GM18873 (cell line): ENCODE measurements at regions not wholly inside any gene's neighbourhood (a gene's known extent, or its start where the extent isn't known, plus 50 kb on each side); places are given as distances from the start of the nearest gene placed in this dataset.
"Not testable (repeated sequence)": the region's sequence is repeated elsewhere in the genome, so short reads cannot be mapped to it uniquely, and the experiment has no call there.

Source experiments
- ATAC-seq: cut with Tn5 transposase; IDR thresholded peaks from one replicate; pipeline ENCODE4 v1.9.1; 2021; ENCODE audit warnings: mild to moderate bottlenecking, moderate library complexity, moderate number of reproducible peaks; ENCODE audit not compliant: unreplicated experiment, low FRiP score

DNA sequence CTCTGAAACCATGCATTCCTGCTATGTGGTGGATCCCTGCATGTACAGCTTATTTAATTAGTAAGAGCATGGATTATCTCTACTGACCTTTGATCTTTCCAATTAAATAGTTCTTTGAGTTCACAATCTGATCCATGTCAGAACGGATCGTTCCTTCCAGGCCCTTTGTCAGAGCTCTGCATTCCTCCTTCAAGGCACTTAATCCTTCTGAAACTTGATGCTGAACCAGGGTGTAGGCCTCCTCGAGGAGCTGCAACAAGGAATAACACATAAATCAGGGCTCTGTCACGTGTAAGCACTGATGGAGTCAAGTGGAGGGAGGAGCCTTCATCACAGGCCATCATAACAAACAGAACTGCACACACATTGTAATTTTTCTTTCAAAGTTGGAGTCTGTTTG is 68.4 kb upstream of the EDEM3 start:
- no peak for ATAC-seq

DNA sequence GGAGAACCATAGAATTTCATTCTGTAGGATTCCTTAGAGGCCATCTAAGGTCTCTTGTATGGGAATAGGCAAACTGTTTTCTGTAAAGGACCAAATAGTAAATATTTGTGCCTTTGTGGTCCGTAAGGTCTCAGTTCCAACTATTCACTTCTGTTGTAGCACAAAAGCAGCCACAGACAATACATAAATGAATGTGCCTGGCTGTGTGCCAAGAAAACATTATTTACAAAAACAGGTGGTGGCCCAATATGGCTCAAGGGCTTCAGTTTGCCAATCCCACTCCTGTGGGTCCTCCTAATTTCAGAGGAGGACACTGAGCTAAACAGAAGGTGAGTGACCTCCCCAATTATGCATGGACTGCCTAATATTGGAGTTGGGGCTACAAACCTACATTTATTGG is 67.6 kb upstream of the EDEM3 start:
- no peak for ATAC-seq

DNA sequence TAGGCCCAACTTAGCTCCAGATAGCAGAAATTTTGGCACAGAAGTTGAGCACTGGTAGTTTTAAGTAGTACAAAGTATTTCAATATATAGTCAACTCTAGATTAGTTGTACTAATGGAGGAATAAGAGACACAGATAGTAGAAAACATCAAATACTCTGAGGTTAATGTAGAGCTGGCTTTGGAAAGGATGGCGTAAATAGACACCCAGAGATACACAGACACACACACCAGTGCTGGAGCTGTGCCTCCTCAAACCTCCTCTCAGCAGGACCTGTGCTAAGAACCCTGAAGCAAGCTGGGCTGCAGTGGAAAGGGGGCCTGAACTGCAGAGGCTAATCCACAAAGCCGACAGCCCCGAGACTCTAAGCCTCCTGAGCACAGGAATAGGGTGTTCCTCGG is 67.0 kb upstream of the EDEM3 start:
- ATAC-seq: no peak

DNA sequence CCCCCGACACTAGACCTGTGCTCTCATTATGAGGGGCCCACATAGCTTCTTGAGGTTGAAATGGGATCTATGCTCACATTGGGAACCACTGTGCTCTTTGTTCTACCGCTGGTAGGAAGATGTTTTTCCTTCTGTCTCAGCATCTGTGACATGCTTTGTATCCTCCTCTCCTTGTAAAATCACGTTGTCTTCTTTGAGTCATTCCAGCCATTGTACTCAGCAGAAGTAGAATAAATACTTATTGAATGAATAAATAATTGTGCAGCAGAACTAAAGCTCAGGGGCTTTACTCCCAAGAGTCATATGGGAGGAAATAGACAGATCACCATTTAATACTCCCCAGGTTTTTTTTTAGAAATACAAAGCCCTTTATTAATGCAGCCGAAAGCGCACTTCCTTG is 66.3 kb upstream of the EDEM3 start:
- no peak for ATAC-seq

DNA sequence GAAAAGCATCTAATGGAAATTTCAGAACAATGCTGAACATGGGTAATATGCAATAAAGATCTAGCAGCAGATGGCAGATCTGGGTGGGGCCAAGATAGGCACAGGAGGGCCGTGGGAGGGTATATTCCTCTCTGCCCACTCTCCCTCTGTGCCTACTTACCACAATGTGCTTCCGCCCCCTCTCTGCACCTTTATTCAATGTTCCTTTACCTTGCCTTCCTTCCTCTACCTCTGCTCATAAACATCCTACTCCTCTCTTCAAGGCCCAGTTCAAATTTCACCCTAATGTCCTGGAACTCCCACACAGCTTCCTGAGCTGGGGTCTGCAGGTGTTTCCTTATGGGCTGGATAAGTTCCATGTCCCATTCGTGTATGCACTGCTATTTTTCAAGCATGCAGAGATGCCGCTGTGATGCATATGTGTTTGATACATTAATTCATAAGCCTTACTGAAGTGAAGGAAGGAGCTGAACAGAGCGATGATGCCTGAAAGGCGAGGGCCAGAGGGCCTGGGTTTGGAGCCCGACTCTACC is 65.6 kb upstream of the EDEM3 start:
- no peak for ATAC-seq

DNA sequence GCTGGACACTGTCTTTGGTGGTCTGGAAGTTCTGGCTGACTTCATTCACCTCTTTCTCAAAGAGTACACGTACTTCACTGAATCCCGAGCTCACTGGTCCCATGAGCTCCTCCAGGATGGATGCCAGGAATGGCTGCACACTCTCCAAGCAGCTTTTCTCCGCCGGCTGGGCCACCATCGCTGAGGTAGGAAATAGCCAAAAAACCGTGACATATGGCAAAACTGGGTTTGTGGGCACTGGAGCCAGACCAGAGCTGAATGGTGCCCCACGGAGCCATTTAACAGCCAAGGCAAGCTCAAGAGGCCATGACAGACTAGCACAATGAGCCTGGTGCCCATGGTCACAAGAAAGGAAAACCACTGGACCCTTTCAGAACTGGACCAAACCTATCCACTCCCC is 64.0 kb upstream of the EDEM3 start:
- no peak for ATAC-seq

DNA sequence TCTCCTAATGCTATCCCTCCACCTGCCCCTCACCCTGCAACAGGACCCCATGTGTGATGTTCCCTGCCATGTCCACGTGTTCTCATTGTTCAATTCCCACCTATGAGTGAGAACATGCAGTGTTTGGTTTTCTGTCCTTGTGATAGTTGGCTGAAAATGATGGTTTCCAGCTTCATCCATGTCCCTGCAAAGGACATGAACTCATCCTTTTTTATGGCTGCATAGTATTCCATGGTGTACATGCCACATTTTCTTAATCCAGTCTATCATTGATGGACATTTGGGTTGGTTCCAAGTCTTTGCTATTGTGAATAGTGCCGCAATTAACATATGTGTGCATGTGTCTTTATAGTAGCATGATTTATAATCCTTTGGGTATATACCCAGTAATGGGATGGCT is 62.3 kb upstream of the EDEM3 start:
- not testable (repeated sequence) for ATAC-seq

DNA sequence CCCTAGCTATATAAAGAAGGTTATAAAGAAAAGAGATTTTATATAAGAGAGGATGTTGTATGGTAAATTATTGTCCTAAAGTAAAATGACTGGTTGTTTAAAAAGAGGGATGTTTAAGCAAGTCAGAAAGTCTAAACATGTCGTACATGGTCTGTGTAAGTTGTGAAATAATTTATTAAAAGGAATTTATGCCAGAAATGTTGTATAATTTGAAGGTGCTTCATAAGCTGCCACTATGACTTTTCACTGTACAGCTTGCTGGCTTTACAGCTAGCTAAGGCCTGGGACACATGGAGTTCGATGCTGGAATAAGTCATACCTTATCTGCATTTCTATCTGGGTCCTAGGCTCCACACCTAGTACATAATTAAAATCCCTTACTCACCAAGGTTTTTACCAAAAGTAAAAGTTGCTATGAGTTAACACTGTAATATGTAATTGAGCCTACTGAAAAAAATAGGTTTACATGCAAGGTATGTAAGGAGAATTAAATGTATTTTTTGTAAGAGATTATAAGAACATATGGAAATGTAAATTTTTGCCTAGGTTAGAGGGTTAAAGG is 59.0 kb upstream of the EDEM3 start:
- ATAC-seq: no peak

DNA sequence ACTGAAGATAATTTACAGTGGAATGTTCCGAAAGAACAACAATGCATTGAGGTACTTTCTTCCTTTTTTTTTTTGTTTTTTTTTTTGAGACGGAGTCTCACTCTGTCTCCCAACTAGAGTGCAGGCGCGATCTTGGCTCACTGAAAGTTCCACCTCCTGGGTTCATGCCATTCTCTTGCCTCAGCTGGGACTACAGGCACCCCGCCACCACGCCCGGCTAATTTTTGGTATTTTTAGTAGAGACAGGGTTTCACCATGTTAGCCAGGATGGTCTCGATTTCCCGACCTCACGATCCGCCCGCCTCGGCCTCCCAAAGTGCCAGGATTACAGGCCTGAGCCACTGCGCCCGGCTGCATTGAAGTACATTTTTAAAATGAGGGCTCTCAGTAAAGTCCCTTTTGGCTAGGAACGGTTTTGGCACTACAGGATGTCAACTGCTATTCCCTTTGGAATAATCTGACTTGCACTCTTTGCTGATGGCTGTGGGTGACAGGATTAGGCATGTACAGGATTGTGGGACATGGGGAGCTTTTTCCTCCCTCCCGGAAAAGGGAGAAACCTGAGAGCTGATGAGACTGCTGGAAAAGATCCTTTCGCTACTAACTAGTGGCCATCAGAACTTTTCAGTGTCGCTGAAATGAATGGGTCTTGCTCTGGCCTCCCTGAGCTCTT is 56.9 kb upstream of the EDEM3 start:
- ATAC-seq: no peak

DNA sequence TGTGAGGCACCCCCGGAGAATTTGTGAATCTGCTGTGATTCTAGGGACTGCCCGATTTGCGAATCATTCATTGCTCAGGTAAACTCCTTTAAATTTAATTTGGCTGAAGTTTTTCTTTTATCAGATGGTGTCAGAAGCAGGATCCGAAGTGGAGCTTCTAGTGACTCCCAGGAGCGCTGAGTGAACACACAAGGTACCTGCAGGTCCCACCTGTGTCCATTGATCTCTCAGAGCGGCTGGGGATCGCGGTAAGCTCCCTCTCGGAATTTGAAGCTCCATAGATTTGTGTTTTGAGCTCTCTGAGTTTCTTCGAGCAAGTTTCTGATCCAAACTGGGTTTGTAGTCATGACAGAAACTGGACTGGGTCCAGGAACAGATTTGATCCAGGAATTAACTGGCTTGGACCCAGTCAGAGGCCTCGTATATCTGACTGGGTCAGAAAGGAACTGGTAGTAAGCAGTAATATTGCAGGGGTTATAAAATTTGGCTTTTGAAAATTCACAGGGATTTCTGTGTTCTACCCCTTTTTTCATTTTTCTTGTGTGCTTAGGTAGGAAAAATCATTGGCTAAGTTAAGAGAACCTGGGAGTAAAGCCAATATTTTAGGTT is 56.2 kb upstream of the EDEM3 start:
- no peak for ATAC-seq

DNA sequence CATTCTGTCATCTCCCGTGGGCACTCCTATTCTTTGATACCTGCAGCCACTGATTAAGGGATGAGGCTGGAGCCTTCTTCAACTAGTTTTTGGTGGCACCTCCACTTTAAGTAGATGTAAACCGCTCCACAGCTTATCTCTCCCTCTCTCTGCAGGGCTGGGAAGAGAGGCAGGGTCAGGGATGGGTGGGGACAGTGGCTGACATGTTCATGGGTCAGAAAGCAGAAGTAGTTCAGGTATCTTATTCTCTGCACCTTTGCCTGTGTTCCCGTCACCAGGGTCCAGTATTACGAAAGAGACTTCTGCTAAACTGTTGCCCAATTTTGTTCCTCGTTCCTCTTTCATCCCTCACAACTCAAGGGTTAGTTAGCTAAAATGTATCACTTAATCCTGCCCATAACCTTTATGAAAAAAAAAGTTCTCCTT is 51.7 kb upstream of the EDEM3 start:
- ATAC-seq: no peak

DNA sequence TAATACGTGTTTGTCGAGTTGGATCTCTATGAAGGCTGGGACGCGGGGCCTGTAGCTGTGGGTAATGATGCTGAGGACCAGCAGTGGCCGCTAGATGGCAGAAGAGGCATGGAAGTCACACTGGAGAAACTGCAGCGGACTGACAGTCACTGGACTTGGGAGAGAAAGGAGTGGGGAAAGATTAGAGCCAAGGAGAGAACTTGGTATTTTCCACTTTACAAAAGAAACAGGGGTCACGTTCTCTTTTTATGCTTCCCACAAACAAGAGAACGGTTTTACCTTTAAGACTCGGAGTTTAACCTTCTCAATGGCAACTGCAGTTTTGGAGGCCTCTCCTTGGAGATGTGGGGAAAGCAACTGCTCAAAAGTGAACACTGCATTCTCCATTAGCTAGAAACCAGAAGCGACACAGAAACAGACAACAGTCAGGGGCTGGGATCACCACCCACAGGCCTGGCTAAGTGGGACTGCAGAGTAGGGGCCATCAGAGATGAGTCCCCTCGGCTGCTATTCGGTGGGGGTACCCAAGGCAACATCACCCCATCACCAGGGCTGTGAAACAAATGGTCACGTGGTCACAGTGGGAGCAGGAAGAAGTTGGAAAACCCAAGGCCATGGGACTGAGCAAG is 51.1 kb upstream of the EDEM3 start:
- peak; percentile 86 for ATAC-seq
